ENCODE measurements at regions not wholly inside any gene's neighbourhood (a gene's known extent, or its start where the extent isn't known, plus 50 kb on each side); places are given as distances from the start of the nearest gene placed in this dataset.

DNA sequence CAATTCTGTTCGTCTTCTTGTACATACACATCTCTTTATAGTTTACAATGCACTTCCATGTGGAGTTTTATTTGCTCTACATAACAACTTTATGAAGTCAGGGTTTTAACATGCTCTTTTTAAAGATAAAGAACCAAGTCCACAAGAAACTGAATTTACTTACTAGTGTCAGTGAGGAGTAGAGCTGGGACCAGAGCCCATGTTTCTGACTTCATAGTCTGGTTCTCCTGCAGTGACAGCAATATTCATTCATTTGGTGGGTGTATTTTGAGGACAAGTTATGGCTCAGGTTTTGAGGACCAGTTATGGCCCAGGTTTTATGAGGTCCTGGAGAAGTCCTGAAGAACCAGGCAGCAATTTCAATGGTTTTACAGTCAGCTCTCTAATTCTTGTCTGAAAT, 481.9 kb upstream of the TNC start:
- TF ChIP-seq, protein P1, sequence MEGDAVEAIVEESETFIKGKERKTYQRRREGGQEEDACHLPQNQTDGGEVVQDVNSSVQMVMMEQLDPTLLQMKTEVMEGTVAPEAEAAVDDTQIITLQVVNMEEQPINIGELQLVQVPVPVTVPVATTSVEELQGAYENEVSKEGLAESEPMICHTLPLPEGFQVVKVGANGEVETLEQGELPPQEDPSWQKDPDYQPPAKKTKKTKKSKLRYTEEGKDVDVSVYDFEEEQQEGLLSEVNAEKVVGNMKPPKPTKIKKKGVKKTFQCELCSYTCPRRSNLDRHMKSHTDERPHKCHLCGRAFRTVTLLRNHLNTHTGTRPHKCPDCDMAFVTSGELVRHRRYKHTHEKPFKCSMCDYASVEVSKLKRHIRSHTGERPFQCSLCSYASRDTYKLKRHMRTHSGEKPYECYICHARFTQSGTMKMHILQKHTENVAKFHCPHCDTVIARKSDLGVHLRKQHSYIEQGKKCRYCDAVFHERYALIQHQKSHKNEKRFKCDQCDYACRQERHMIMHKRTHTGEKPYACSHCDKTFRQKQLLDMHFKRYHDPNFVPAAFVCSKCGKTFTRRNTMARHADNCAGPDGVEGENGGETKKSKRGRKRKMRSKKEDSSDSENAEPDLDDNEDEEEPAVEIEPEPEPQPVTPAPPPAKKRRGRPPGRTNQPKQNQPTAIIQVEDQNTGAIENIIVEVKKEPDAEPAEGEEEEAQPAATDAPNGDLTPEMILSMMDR (IDR thresholded peaks at IDR 0.05; ENCODE audit: borderline replicate concordance, extremely low read depth, low read length, poor library complexity, severe bottlenecking), result no peak
- no peak for TF ChIP-seq EZH2 (IDR thresholded peaks at IDR 0.05; ENCODE audit: borderline replicate concordance, low read depth, low read length, severe bottlenecking)

Measured in DND-41 (cell line).